ENCODE measurements at regions not wholly inside any gene's neighbourhood (a gene's known extent, or its start where the extent isn't known, plus 50 kb on each side); places are given as distances from the start of the nearest gene placed in this dataset.

DNA sequence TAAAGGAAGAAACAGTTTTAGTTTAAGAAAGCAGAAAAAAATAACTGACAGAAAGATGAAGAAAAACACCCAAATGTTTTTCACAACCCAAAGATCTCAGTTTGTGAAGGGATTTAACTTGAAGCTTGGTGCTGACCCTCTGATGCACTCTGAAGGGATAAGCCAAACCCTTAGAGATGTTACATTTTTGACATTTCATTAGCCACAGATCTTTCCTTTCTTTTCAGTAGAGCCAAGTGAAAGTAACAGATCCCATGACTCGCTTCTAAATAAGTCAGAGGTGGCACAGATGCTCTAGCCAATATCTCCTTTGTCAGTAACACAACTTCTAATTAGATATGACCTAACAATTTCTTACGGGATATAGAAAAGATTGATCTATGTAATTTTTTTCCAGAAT, 394.5 kb upstream of the EDIL3 start:
- intact Hi-C loops (cut with micrococcal nuclease) = no loop called here
- no peak overlapping the region for H2AFZ ChIP-seq (ENCODE audit: low read depth, low read length, poor library complexity, severe bottlenecking)
- no peaks in the 10 kb centered on the region for H3K9me2 ChIP-seq (ENCODE audit: insufficient read depth)
- no peak for DNase-seq (ENCODE audit: low read depth, low spot score)
- H3K9ac ChIP-seq (ENCODE audit: low read length) = no peak overlapping the region
- H4K20me1 ChIP-seq (ENCODE audit: insufficient read depth) = no peaks in the 10 kb centered on the region
- H3K9me3 ChIP-seq (ENCODE audit: control insufficient read depth in 1 of 2, insufficient read depth in 1 of 2, low read depth in 1 of 2, low read length in 2 of 2) = no peaks in the 10 kb centered on the region
- no peaks in the 10 kb centered on the region for H3K79me2 ChIP-seq (ENCODE audit: insufficient read depth, low read length)
- no peaks in the 10 kb centered on the region for H3K4me1 ChIP-seq (ENCODE audit: control insufficient read depth in 1 of 2, insufficient read depth in 2 of 2, low read length in 2 of 2)
- H3K27me3 ChIP-seq (ENCODE audit: insufficient read depth, low read length) = no peaks in the 10 kb centered on the region
- CTCF ChIA-PET = no interaction called here
- RAD21 ChIA-PET (ENCODE audit: low non-redundant PET in 1 of 2, low total read pairs in 2 of 2, uncharacterized antibody in 2 of 2, unreplicated experiment in 2 of 2) = no interaction called here
- POLR2A ChIA-PET = no interaction called here
- ATAC-seq = no peak
- H3K4me3 ChIP-seq (replicated peaks in 1 of 2; ENCODE audit: low read depth in 1 of 2, low read length in 2 of 2) = no peak overlapping the region
- H3K36me3 ChIP-seq (ENCODE audit: control insufficient read depth in 1 of 2, insufficient read depth in 2 of 2, low read length in 2 of 2) = no peaks in the 10 kb centered on the region
- no peak overlapping the region for H3K4me2 ChIP-seq (ENCODE audit: low read length)
- TF ChIP-seq YY1 (IDR thresholded peaks at IDR 0.05; ENCODE audit: extremely low read depth, insufficient replicate concordance, low read depth, low read length) (no peak), RAD21 (IDR thresholded peaks at IDR 0.05; ENCODE audit: low read depth) (no peak)
- TF ChIP-seq, protein P1, sequence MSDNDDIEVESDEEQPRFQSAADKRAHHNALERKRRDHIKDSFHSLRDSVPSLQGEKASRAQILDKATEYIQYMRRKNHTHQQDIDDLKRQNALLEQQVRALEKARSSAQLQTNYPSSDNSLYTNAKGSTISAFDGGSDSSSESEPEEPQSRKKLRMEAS (IDR thresholded peaks at IDR 0.05) = no peak
- no peak overlapping the region for H3K27ac ChIP-seq (ENCODE audit: low read depth, low read length)
- no TSS peak for BruUV-seq (replicated peaks)

DNA sequence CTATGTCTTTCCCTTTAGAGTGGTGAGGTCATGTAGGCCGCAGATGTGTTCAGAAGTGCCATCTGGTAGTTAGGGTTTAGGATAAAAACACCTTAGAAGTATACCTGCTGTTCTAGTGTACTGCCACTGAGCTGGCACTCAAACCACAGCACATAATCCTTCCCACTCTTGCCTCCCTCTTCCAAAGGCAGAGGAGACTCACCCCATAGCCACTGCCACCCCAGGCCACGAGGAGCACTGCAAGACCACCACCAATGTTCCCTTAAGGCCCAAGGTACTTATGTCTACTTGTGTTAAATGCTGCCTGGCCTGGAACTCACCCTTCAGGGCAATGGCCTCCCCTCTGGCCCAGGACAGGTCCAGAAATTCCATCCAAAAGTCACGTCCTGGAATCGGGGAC, 379.5 kb upstream of the EDIL3 start:
- no TSS peak for BruUV-seq (replicated peaks)
- Histone ChIP-seq H3K4me1 (ENCODE audit: control insufficient read depth in 1 of 2, insufficient read depth in 2 of 2, low read length in 2 of 2) (no peaks in the 10 kb centered on the region), H3K79me2 (ENCODE audit: insufficient read depth, low read length) (no peaks in the 10 kb centered on the region), H2AFZ (ENCODE audit: low read depth, low read length, poor library complexity, severe bottlenecking) (no peak overlapping the region), H3K27me3 (ENCODE audit: insufficient read depth, low read length) (no peaks in the 10 kb centered on the region), H3K9ac (ENCODE audit: low read length) (no peak overlapping the region), H4K20me1 (ENCODE audit: insufficient read depth) (no peaks in the 10 kb centered on the region), H3K4me3 (replicated peaks in 1 of 2; ENCODE audit: low read depth in 1 of 2, low read length in 2 of 2) (no peak overlapping the region), H3K9me3 (ENCODE audit: control insufficient read depth in 1 of 2, insufficient read depth in 1 of 2, low read depth in 1 of 2, low read length in 2 of 2) (no peaks in the 10 kb centered on the region), H3K4me2 (ENCODE audit: low read length) (no peak overlapping the region), H3K9me2 (ENCODE audit: insufficient read depth) (no peaks in the 10 kb centered on the region), H3K27ac (ENCODE audit: low read depth, low read length) (no peak overlapping the region), H3K36me3 (ENCODE audit: control insufficient read depth in 1 of 2, insufficient read depth in 2 of 2, low read length in 2 of 2) (no peaks in the 10 kb centered on the region)
- POLR2A ChIA-PET = no interaction called here
- no peak for ATAC-seq
- RAD21 ChIA-PET (ENCODE audit: low non-redundant PET in 1 of 2, low total read pairs in 2 of 2, uncharacterized antibody in 2 of 2, unreplicated experiment in 2 of 2) = no interaction called here
- intact Hi-C loops (cut with micrococcal nuclease) = no loop called here
- no peak for DNase-seq (ENCODE audit: low read depth, low spot score)
- no peak for TF ChIP-seq FOSL1 (IDR thresholded peaks at IDR 0.05; ENCODE audit: low read depth)
- TF ChIP-seq, protein P1 (IDR thresholded peaks at IDR 0.05) = no peak
- TF ChIP-seq CBX3 (IDR thresholded peaks at IDR 0.05; ENCODE audit: low read depth) = no peak
- TF ChIP-seq CTCF (IDR thresholded peaks at IDR 0.05 in 2 of 3, conservative IDR thresholded peaks at IDR 0.05 in 1 of 3; ENCODE audit: borderline replicate concordance in 1 of 3, insufficient read depth in 1 of 3, low read depth in 2 of 3, low read length in 2 of 3) = no peak
- no peak for TF ChIP-seq ZFX (IDR thresholded peaks at IDR 0.05)
- TF ChIP-seq SIN3A (IDR thresholded peaks at IDR 0.05; ENCODE audit: low read depth) = no peak
- TF ChIP-seq, protein P2, sequence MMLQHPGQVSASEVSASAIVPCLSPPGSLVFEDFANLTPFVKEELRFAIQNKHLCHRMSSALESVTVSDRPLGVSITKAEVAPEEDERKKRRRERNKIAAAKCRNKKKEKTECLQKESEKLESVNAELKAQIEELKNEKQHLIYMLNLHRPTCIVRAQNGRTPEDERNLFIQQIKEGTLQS (IDR thresholded peaks at IDR 0.05) = no peak
- no peak for TF ChIP-seq TCF7L2 (IDR thresholded peaks at IDR 0.05; ENCODE audit: borderline replicate concordance, extremely low read depth, insufficient read depth, insufficient read length)
- TF ChIP-seq SRF (IDR thresholded peaks at IDR 0.05; ENCODE audit: low read depth) = no peak
- no peak for TF ChIP-seq ZNF274 (IDR thresholded peaks at IDR 0.05; ENCODE audit: low read depth, low read length)
- TF ChIP-seq CEBPB (IDR thresholded peaks at IDR 0.05; ENCODE audit: low read depth) = no peak
- no peak for TF ChIP-seq POLR2AphosphoS5 (IDR thresholded peaks at IDR 0.05; ENCODE audit: low read depth, low read length)
- TF ChIP-seq JUND (IDR thresholded peaks at IDR 0.05) = no peak
- no peak for TF ChIP-seq SP1 (IDR thresholded peaks at IDR 0.05; ENCODE audit: low read depth)
- TF ChIP-seq, protein P3, sequence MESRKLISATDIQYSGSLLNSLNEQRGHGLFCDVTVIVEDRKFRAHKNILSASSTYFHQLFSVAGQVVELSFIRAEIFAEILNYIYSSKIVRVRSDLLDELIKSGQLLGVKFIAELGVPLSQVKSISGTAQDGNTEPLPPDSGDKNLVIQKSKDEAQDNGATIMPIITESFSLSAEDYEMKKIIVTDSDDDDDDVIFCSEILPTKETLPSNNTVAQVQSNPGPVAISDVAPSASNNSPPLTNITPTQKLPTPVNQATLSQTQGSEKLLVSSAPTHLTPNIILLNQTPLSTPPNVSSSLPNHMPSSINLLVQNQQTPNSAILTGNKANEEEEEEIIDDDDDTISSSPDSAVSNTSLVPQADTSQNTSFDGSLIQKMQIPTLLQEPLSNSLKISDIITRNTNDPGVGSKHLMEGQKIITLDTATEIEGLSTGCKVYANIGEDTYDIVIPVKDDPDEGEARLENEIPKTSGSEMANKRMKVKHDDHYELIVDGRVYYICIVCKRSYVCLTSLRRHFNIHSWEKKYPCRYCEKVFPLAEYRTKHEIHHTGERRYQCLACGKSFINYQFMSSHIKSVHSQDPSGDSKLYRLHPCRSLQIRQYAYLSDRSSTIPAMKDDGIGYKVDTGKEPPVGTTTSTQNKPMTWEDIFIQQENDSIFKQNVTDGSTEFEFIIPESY (IDR thresholded peaks at IDR 0.05; ENCODE audit: extremely low read depth, insufficient replicate concordance, low read length) = no peak
- TF ChIP-seq YY1 (IDR thresholded peaks at IDR 0.05; ENCODE audit: extremely low read depth, insufficient replicate concordance, low read depth, low read length) = no peak
- no peak for TF ChIP-seq EZH2 (IDR thresholded peaks at IDR 0.05)
- CTCF ChIA-PET = no interaction called here

All from HCT116 (cell line).